H9 (cell line): ENCODE measurements at regions not wholly inside any gene's neighbourhood (a gene's known extent, or its start where the extent isn't known, plus 50 kb on each side); places are given as distances from the start of the nearest gene placed in this dataset.

Experiments used
- DNase-seq: peaks from one replicate; pipeline ENCODE4 v3.0.0-alpha.2; 2017
- H2AFZ ChIP-seq: one replicate; pipeline ENCODE4 v1.6.1; 2013; ENCODE audit warnings: mild to moderate bottlenecking, low read length, control low read depth, moderate library complexity
- H2AK5ac ChIP-seq: 2 replicates; pipeline ENCODE4 v1.6.1; 2013; ENCODE audit warnings: low read length, control low read depth, mixed read lengths; ENCODE audit not compliant: insufficient read length
- H2BK120ac ChIP-seq: one replicate; pipeline ENCODE4 v1.6.1; 2013; ENCODE audit warnings: low read depth, mild to moderate bottlenecking, low read length, control low read depth, inconsistent platforms; ENCODE audit not compliant: poor library complexity, severe bottlenecking
- H2BK12ac ChIP-seq: 2 replicates; pipeline ENCODE4 v1.6.1; 2013; ENCODE audit warnings: low read length, control low read depth, mixed read lengths, low read depth; ENCODE audit not compliant: insufficient read length
- H2BK15ac ChIP-seq: 2 replicates; pipeline ENCODE4 v1.6.1; 2013; ENCODE audit warnings: low read depth, low read length, control low read depth
- H2BK20ac ChIP-seq: one replicate; pipeline ENCODE4 v1.6.1; 2013; ENCODE audit warnings: low read depth, mild to moderate bottlenecking, low read length, control low read depth, inconsistent platforms; ENCODE audit not compliant: poor library complexity, severe bottlenecking
- H2BK5ac ChIP-seq: 2 replicates; pipeline ENCODE4 v1.6.1; 2013; ENCODE audit warnings: low read length, control low read depth, mixed read lengths; ENCODE audit not compliant: insufficient read length
- H3K14ac ChIP-seq: 2 replicates; pipeline ENCODE4 v1.6.1; 2013; ENCODE audit warnings: low read length, control low read depth; ENCODE audit not compliant: insufficient read depth
- H3K18ac ChIP-seq: 2 replicates; pipeline ENCODE4 v1.6.1; 2013; ENCODE audit warnings: low read depth, mild to moderate bottlenecking, mixed read lengths, low read length, control low read depth; ENCODE audit not compliant: insufficient read length
- H3K23ac ChIP-seq: 2 replicates; pipeline ENCODE4 v1.6.1; 2013; ENCODE audit warnings: low read length, control low read depth, mixed read lengths, low read depth; ENCODE audit not compliant: insufficient read length
- H3K23me2 ChIP-seq: 2 replicates; pipeline ENCODE4 v1.6.1; 2013; ENCODE audit warnings: low read depth, mild to moderate bottlenecking, mixed read lengths, low read length, control low read depth; ENCODE audit not compliant: insufficient read length, poor library complexity, severe bottlenecking
- H3K27ac ChIP-seq: 2 replicates; pipeline ENCODE4 v1.5.1; 2013; ENCODE audit warnings: low read length, control low read depth, mixed read lengths, low read depth; ENCODE audit not compliant: insufficient read length
- H3K27me3 ChIP-seq: 2 replicates; pipeline ENCODE4 v1.6.1; 2013; ENCODE audit warnings: low read length, control low read depth, inconsistent platforms; ENCODE audit not compliant: insufficient read depth
- H3K4ac ChIP-seq: 2 replicates; pipeline ENCODE4 v1.6.1; 2013; ENCODE audit warnings: low read depth, mild to moderate bottlenecking, control low read depth, inconsistent platforms, low read length, moderate library complexity
- H3K4me1 ChIP-seq: 2 replicates; pipeline ENCODE4 v1.6.1; 2013; ENCODE audit warnings: low read length, control low read depth, inconsistent platforms; ENCODE audit not compliant: insufficient read depth
- H3K4me2 ChIP-seq: 2 replicates; pipeline ENCODE4 v1.6.1; 2013; ENCODE audit warnings: low read length, control low read depth, mixed read lengths; ENCODE audit not compliant: insufficient read length, insufficient read depth
- H3K56ac ChIP-seq: 2 replicates; pipeline ENCODE4 v1.6.1; 2013; ENCODE audit warnings: low read depth, mild to moderate bottlenecking, mixed read lengths, low read length, control low read depth; ENCODE audit not compliant: insufficient read length
- H3K79me1 ChIP-seq: 2 replicates; pipeline ENCODE4 v1.6.1; 2013; ENCODE audit warnings: low read depth, mild to moderate bottlenecking, moderate library complexity, low read length, control low read depth, inconsistent platforms; ENCODE audit not compliant: insufficient read depth, poor library complexity, severe bottlenecking
- H3K79me2 ChIP-seq: 2 replicates; pipeline ENCODE4 v1.6.1; 2013; ENCODE audit warnings: low read length, control low read depth, inconsistent platforms; ENCODE audit not compliant: insufficient read depth
- H3K9ac ChIP-seq: 2 replicates; pipeline ENCODE4 v1.6.1; 2013; ENCODE audit warnings: low read length, control low read depth, mixed read lengths; ENCODE audit not compliant: insufficient read length; ENCODE audit errors: extremely low read depth
- H3K9me3 ChIP-seq: one replicate; pipeline ENCODE4 v1.6.1; 2013; ENCODE audit warnings: low read depth, low read length, inconsistent platforms; ENCODE audit not compliant: control insufficient read depth
- H3T11ph ChIP-seq: one replicate; pipeline ENCODE4 v1.6.1; 2013; ENCODE audit warnings: mild to moderate bottlenecking, low read length, control low read depth, inconsistent platforms
- H4K20me1 ChIP-seq: one replicate; pipeline ENCODE4 v1.6.1; 2013; ENCODE audit not compliant: control insufficient read depth, insufficient read length, insufficient read depth
- H4K5ac ChIP-seq: 2 replicates; pipeline ENCODE4 v1.6.1; 2013; ENCODE audit warnings: low read depth, mild to moderate bottlenecking, mixed read lengths, low read length, control low read depth; ENCODE audit not compliant: insufficient read length
- H4K8ac ChIP-seq: replicated peaks from 2 replicates; pipeline ENCODE4 v1.6.1; 2013; ENCODE audit warnings: low read length, control low read depth, mixed read lengths, low read depth; ENCODE audit not compliant: insufficient read length
- H4K91ac ChIP-seq: 2 replicates; pipeline ENCODE4 v1.6.1; 2013; ENCODE audit warnings: low read depth, mild to moderate bottlenecking, moderate library complexity, mixed read lengths, low read length, control low read depth; ENCODE audit not compliant: insufficient read length
- H3K27ac Mint-ChIP-seq, 3 experiments: 2 replicates in 2 of 3; 3 replicates in 1 of 3; pipeline ENCODE4 v1.8.0; 2020 to 2021; ENCODE audit warnings: mixed read lengths in 3 of 3, mild to moderate bottlenecking in 1 of 3, moderate library complexity in 1 of 3
- H3K27me3 Mint-ChIP-seq: 2 replicates; pipeline ENCODE4 v1.8.0; 2021; ENCODE audit warnings: low read depth, mild to moderate bottlenecking, moderate library complexity, mixed read lengths
- H3K36me3 Mint-ChIP-seq, 3 experiments: 2 replicates in 2 of 3; 3 replicates in 1 of 3; pipeline ENCODE4 v1.8.0; 2020 to 2021; ENCODE audit warnings: low read depth in 3 of 3, mixed read lengths in 3 of 3; ENCODE audit not compliant: insufficient read depth in 1 of 3
- H3K4me1 Mint-ChIP-seq, 2 experiments: 2 replicates each; pipeline ENCODE4 v1.8.0; 2020; ENCODE audit warnings: mixed read lengths in 2 of 2
- H3K4me3 Mint-ChIP-seq, 2 experiments: 2 replicates in 1 of 2; 3 replicates in 1 of 2; pipeline ENCODE4 v1.8.0; 2020 to 2021; ENCODE audit warnings: mild to moderate bottlenecking in 2 of 2, mixed read lengths in 2 of 2, moderate library complexity in 1 of 2
- H3K9me3 Mint-ChIP-seq, 2 experiments: 2 replicates in 1 of 2; 3 replicates in 1 of 2; pipeline ENCODE4 v1.8.0; 2020; ENCODE audit warnings: mild to moderate bottlenecking in 2 of 2, mixed read lengths in 2 of 2, moderate library complexity in 1 of 2
- CTCF ChIP-seq: fragments of 200-600 bp; sonication (generic); conservative IDR thresholded peaks from 3 replicates; pipeline ENCODE4 v1.8.0; 2021; ENCODE audit warnings: antibody characterized with exemption, mild to moderate bottlenecking
- WGBS: extraction: QIAGEN DNeasy Blood & Tissue Kit; methylation state at CpG from one replicate; pipeline ENCODE4 v1.1.7; 2013; ENCODE audit warnings: missing lambda C conversion rate, low lambda C conversion rate, mixed read lengths; ENCODE audit not compliant: insufficient read length; ENCODE audit errors: extremely low coverage; 5-methylcytosine and 5-hydroxymethylcytosine counted together

- Histone ChIP-seq H3K27me3 (no peaks in the 10 kb centered on the region), H4K91ac (no peak overlapping the region), H4K8ac (no peak overlapping the region), H3K23me2 (no peaks in the 10 kb centered on the region), H2BK20ac (no peak overlapping the region), H3K4me2 (no peak overlapping the region), H3K23ac (no peak overlapping the region), H4K5ac (no peak overlapping the region), H2BK120ac (no peak overlapping the region), H2BK12ac (no peak overlapping the region), H2BK15ac (no peak overlapping the region), H4K20me1 (no peaks in the 10 kb centered on the region), H3K9me3 (no peaks in the 10 kb centered on the region), H3T11ph (no peak overlapping the region), H3K79me2 (no peaks in the 10 kb centered on the region), H3K79me1 (no peaks in the 10 kb centered on the region), H3K9ac (no peak overlapping the region), H3K56ac (no peak overlapping the region), H3K4ac (no peak overlapping the region), H2AFZ (no peak overlapping the region), H3K27ac (no peak overlapping the region), H2AK5ac (no peak overlapping the region), H2BK5ac (no peak overlapping the region), H3K4me1 (no peaks in the 10 kb centered on the region), H3K18ac (no peak overlapping the region), H3K14ac (no peak overlapping the region)
- H3K27me3 Mint-ChIP-seq: no peaks in the 10 kb centered on the region
- no peaks in the 10 kb centered on the region; a peak in 1 of 7 replicates for H3K36me3 Mint-ChIP-seq
- H3K4me3 Mint-ChIP-seq: no peak overlapping the region
- no peak for DNase-seq
- no peak for TF ChIP-seq CTCF
- no CpG with 5 or more reads among the region's 12 CpGs for WGBS
- no peaks in the 10 kb centered on the region for H3K4me1 Mint-ChIP-seq
- H3K27ac Mint-ChIP-seq: no peak overlapping the region
- peaks cover 0 to 41% of the 10 kb centered on the region in 2 experiments; a peak in 2 of 5 replicates for H3K9me3 Mint-ChIP-seq
Measured at GRCh38 chrX:9394212-9394611, 70.6 kb upstream of the TBL1X start.
